HEK293 (cell line): ENCODE measurements at regions not wholly inside any gene's neighbourhood (a gene's known extent, or its start where the extent isn't known, plus 50 kb on each side); places are given as distances from the start of the nearest gene placed in this dataset.

ENCODE experiments used
- CTCF ChIA-PET: fragments of 350-600 bp; formaldehyde crosslinking; extraction: SDS; loops from one replicate; lab custom pipeline; 2021; ENCODE audit warnings: antibody characterized with exemption; lab: Yijun Ruan, JAX
- POLR2A ChIA-PET: fragments of 300-600 bp; formaldehyde crosslinking; extraction: SDS; loops from one replicate; lab custom pipeline; 2020; ENCODE audit warnings: antibody characterized with exemption, inconsistent platforms; lab: Yijun Ruan, JAX
- H3K27ac ChIP-seq: fragments of 200-500 bp; sonication (Bioruptor generic); 2 replicates; pipeline ENCODE4 v1.5.1; 2014; ENCODE audit warnings: low read depth, low read length, control low read depth, inconsistent platforms; ENCODE audit errors: extremely low read depth
- H3K36me3 ChIP-seq, 2 experiments: fragments of 200-500 bp in 1 of 2; sonication (Bioruptor generic) in 1 of 2; 1 replicate in 1 of 2; 2 replicates in 1 of 2; pipeline ENCODE4 v1.5.1; 2014 to 2017; ENCODE audit warnings: inconsistent platforms in 2 of 2, low read length in 2 of 2; ENCODE audit not compliant: control insufficient read depth in 2 of 2, insufficient read depth in 1 of 2
- H3K4me1 ChIP-seq: fragments of 200-500 bp; sonication (Bioruptor generic); 2 replicates; pipeline ENCODE4 v1.5.1; 2014; ENCODE audit warnings: mild to moderate bottlenecking, low read length, inconsistent platforms; ENCODE audit not compliant: control insufficient read depth, insufficient read depth
- H3K4me3 ChIP-seq: 2 replicates; pipeline ENCODE4 v1.5.1; 2011; ENCODE audit warnings: low read depth, mild to moderate bottlenecking, control low read depth, low read length, moderate library complexity
- H3K9me3 ChIP-seq: fragments of 200-500 bp; sonication (Bioruptor generic); 2 replicates; pipeline ENCODE4 v1.5.1; 2014; ENCODE audit warnings: low read depth, low read length, inconsistent platforms; ENCODE audit not compliant: control insufficient read depth, insufficient read depth
- AEBP2 ChIP-seq: fragments of 450-650 bp; formaldehyde crosslinking; IDR thresholded peaks from 2 replicates; pipeline ENCODE4 v1.5.1; 2016; ENCODE audit warnings: missing biosample characterization, missing genetic modification characterization, borderline replicate concordance
- EGR2 ChIP-seq: fragments of 450-650 bp; formaldehyde crosslinking; IDR thresholded peaks from 2 replicates; pipeline ENCODE4 v1.5.1; 2016; ENCODE audit warnings: low read depth, missing biosample characterization, missing genetic modification characterization
- GLI2 ChIP-seq: fragments of 450-650 bp; formaldehyde crosslinking; IDR thresholded peaks from 2 replicates; pipeline ENCODE4; 2017; ENCODE audit warnings: missing biosample characterization, missing genetic modification characterization, low read depth, borderline replicate concordance
- KLF10 ChIP-seq: fragments of 450-650 bp; IDR thresholded peaks from 2 replicates; pipeline ENCODE4 v1.5.1; 2018; ENCODE audit warnings: missing biosample characterization, mild to moderate bottlenecking, missing genetic modification characterization
- RBAK ChIP-seq: fragments of 450-650 bp; formaldehyde crosslinking; IDR thresholded peaks from 2 replicates; pipeline ENCODE4 v1.5.1; 2016; ENCODE audit warnings: missing biosample characterization, missing genetic modification characterization
- SP2 ChIP-seq: fragments of 450-650 bp; formaldehyde crosslinking; IDR thresholded peaks from 2 replicates; pipeline ENCODE4 v1.5.1; 2016; ENCODE audit warnings: missing biosample characterization, missing genetic modification characterization
- WT1 ChIP-seq: fragments of 450-650 bp; formaldehyde crosslinking; IDR thresholded peaks from 2 replicates; pipeline ENCODE4 v1.5.1; 2016; ENCODE audit warnings: missing biosample characterization, missing genetic modification characterization
- ZBTB26 ChIP-seq: fragments of 450-650 bp; formaldehyde crosslinking; optimal IDR thresholded peaks from 2 replicates; pipeline ENCODE3; 2016; ENCODE audit warnings: missing biosample characterization, mild to moderate bottlenecking, missing genetic modification characterization
- ZEB2 ChIP-seq: fragments of 450-650 bp; formaldehyde crosslinking; IDR thresholded peaks from 2 replicates; pipeline ENCODE4 v1.5.1; 2016; ENCODE audit warnings: missing biosample characterization, missing genetic modification characterization
- ZFP41 ChIP-seq: fragments of 450-650 bp; formaldehyde crosslinking; IDR thresholded peaks from 2 replicates; pipeline ENCODE4 v1.5.1; 2016; ENCODE audit warnings: missing biosample characterization, missing genetic modification characterization, borderline replicate concordance
- ZNF140 ChIP-seq: fragments of 450-650 bp; formaldehyde crosslinking; IDR thresholded peaks from 2 replicates; pipeline ENCODE4 v1.5.1; 2016; ENCODE audit warnings: missing biosample characterization, missing genetic modification characterization
- ZNF146 ChIP-seq: fragments of 450-650 bp; formaldehyde crosslinking; IDR thresholded peaks from 2 replicates; pipeline ENCODE4 v1.5.1; 2016; ENCODE audit warnings: missing biosample characterization, missing genetic modification characterization
- ZNF26 ChIP-seq: fragments of 450-650 bp; formaldehyde crosslinking; IDR thresholded peaks from 2 replicates; pipeline ENCODE4 v1.5.1; 2016; ENCODE audit warnings: missing biosample characterization, missing genetic modification characterization
- ZNF274 ChIP-seq, 2 experiments: fragments of 200-500 bp in 1 of 2; fragments of 450-650 bp in 1 of 2; sonication (Bioruptor generic) in 1 of 2; formaldehyde crosslinking in 1 of 2; IDR thresholded peaks; 2 replicates each; pipeline versions ENCODE4 v1.5.1 to v1.6.1; 2014 to 2016; ENCODE audit warnings: borderline replicate concordance in 1 of 2, inconsistent platforms in 1 of 2, low read length in 1 of 2, missing biosample characterization in 1 of 2, missing genetic modification characterization in 1 of 2
- ZNF292 ChIP-seq: fragments of 450-650 bp; formaldehyde crosslinking; IDR thresholded peaks from 2 replicates; pipeline ENCODE4 v1.5.1; 2016; ENCODE audit warnings: low read depth, missing biosample characterization, missing genetic modification characterization, borderline replicate concordance
- ZNF324 ChIP-seq: fragments of 450-650 bp; formaldehyde crosslinking; IDR thresholded peaks from 2 replicates; pipeline ENCODE4 v1.5.1; 2016; ENCODE audit warnings: missing biosample characterization, missing genetic modification characterization
- ZNF335 ChIP-seq: fragments of 450-650 bp; formaldehyde crosslinking; conservative IDR thresholded peaks from 2 replicates; pipeline ENCODE4 v1.5.1; 2016; ENCODE audit warnings: missing biosample characterization, missing genetic modification characterization
- ZNF510 ChIP-seq: fragments of 450-650 bp; formaldehyde crosslinking; IDR thresholded peaks from 2 replicates; pipeline ENCODE4 v1.5.1; 2018; ENCODE audit warnings: mild to moderate bottlenecking, missing genetic modification characterization, missing biosample characterization; ENCODE audit not compliant: insufficient replicate concordance
- ZNF548 ChIP-seq: fragments of 450-650 bp; formaldehyde crosslinking; IDR thresholded peaks from 2 replicates; pipeline ENCODE4 v1.5.1; 2016; ENCODE audit warnings: missing biosample characterization, missing genetic modification characterization
- ZNF580 ChIP-seq: fragments of 450-650 bp; formaldehyde crosslinking; IDR thresholded peaks from 2 replicates; pipeline ENCODE4 v1.5.1; 2016; ENCODE audit warnings: missing biosample characterization, missing genetic modification characterization
- ZNF610 ChIP-seq: fragments of 450-650 bp; formaldehyde crosslinking; IDR thresholded peaks from 2 replicates; pipeline ENCODE4 v1.5.1; 2016; ENCODE audit warnings: missing biosample characterization, missing genetic modification characterization, borderline replicate concordance
- ZNF645 ChIP-seq: fragments of 450-650 bp; formaldehyde crosslinking; IDR thresholded peaks from 2 replicates; pipeline ENCODE4; 2016; ENCODE audit warnings: missing biosample characterization, missing genetic modification characterization

- H3K4me3 ChIP-seq, result no peak overlapping the region
- H3K9me3 ChIP-seq, result no peaks in the 10 kb centered on the region
- H3K4me1 ChIP-seq, result no peaks in the 10 kb centered on the region
- ChIA-PET CTCF (interaction anchor here (0.6 to 1.1 kb wide), 3 partner anchors 37 to 376 kb away, joined by 3 to 4 read pairs (median 4); no protein-coding TSS in a partner anchor), POLR2A (no interaction called here)
- no peaks in the 10 kb centered on the region for H3K36me3 ChIP-seq
- no peak for TF ChIP-seq ZFP41
- TF ChIP-seq AEBP2 (tag by site-specific recombination), result no peak
- no peak for TF ChIP-seq ZEB2
- TF ChIP-seq SP2 (tag by site-specific recombination), result no peak
- no peak for TF ChIP-seq ZNF292 (tag by site-specific recombination)
- TF ChIP-seq EGR2 (tag by site-specific recombination), result no peak
- TF ChIP-seq ZNF26, result no peak
- no peak overlapping the region for H3K27ac ChIP-seq
Measured at GRCh38 chr17:33628500-33629346, 335.6 kb upstream of the ASIC2 start.

- TF ChIP-seq ZNF580 (tag by site-specific recombination) (no peak), ZBTB26 (tag by site-specific recombination) (no peak), ZNF510 (no peak), ZNF324 (no peak), ZNF335 (tag by site-specific recombination) (no peak), ZNF274 (IDR thresholded peaks at IDR 0.05; ENCODE audit: low read length) (no peak), ZNF274 (tag by site-specific recombination; IDR thresholded peaks at IDR 0.05; ENCODE audit: borderline replicate concordance) (no peak), ZNF645 (tag by site-specific recombination) (no peak), KLF10 (tag by site-specific recombination) (no peak), ZNF548 (no peak), ZNF146 (tag by site-specific recombination) (no peak), ZNF140 (tag by site-specific recombination) (no peak), ZNF610 (tag by site-specific recombination) (no peak), WT1 (tag by site-specific recombination) (no peak), RBAK (no peak), GLI2 (tag by site-specific recombination) (no peak)
- ChIA-PET CTCF (interaction anchor here (0.8 to 1.2 kb wide), 3 partner anchors 13 to 20 kb away, joined by 3 read pairs; no protein-coding TSS in a partner anchor), POLR2A (no interaction called here)
- H3K27ac ChIP-seq, result no peak overlapping the region
- no peak overlapping the region for H3K4me3 ChIP-seq
- no peaks in the 10 kb centered on the region for H3K9me3 ChIP-seq
- H3K4me1 ChIP-seq, result no peaks in the 10 kb centered on the region
- no peaks in the 10 kb centered on the region for H3K36me3 ChIP-seq
Measured at GRCh38 chr17:33633446-33633845, 340.4 kb upstream of the ASIC2 start.
